SK-N-SH treated with all-trans-retinoic acid at 6 μM for 48 hours (cell line): ENCODE measurements at regions not wholly inside any gene's neighbourhood (a gene's known extent, or its start where the extent isn't known, plus 50 kb on each side); places are given as distances from the start of the nearest gene placed in this dataset.
A peak's percentile ranks its signal among the peaks of the same experiment; 100 is the strongest.

Experiments used
- ATAC-seq: fragments of 200-7000 bp; cut with Tn5 transposase; 3 replicates; pipeline ENCODE4 v1.9.1; 2020; ENCODE audit warnings: mild to moderate bottlenecking, moderate library complexity
- ARNTL ChIP-seq: fragments of 450-650 bp; formaldehyde crosslinking; IDR thresholded peaks from 2 replicates; pipeline ENCODE4 v1.5.0; 2020; ENCODE audit warnings: low read depth, mild to moderate bottlenecking, moderate library complexity, borderline replicate concordance
- CSDC2 ChIP-seq: fragments of 250-450 bp; sonication (Bioruptor Pico); IDR thresholded peaks from 2 replicates; pipeline ENCODE4 v1.5.0; 2020; ENCODE audit warnings: mild to moderate bottlenecking, moderate library complexity
- CSRNP3 ChIP-seq: fragments of 250-450 bp; sonication (Bioruptor Pico); IDR thresholded peaks from 2 replicates; pipeline ENCODE4 v1.5.1; 2021; ENCODE audit warnings: mild to moderate bottlenecking, moderate library complexity
- ESRRG ChIP-seq: fragments of 250-450 bp; sonication (Bioruptor Pico); IDR thresholded peaks from 2 replicates; pipeline ENCODE4 v1.6.1; 2021; ENCODE audit warnings: mild to moderate bottlenecking
- GLIS3 ChIP-seq: fragments of 250-450 bp; sonication (Bioruptor Pico); IDR thresholded peaks from 2 replicates; pipeline ENCODE4 v1.5.0; 2020; ENCODE audit warnings: mild to moderate bottlenecking, moderate library complexity
- ISL1 ChIP-seq: fragments of 250-450 bp; sonication (Bioruptor Pico); IDR thresholded peaks from 2 replicates; pipeline ENCODE4 v2.1.2; 2022; ENCODE audit warnings: mild to moderate bottlenecking, moderate library complexity
- OSR1 ChIP-seq: fragments of 250-450 bp; sonication (Bioruptor Pico); IDR thresholded peaks from 2 replicates; pipeline ENCODE4 v1.8.0; 2022; ENCODE audit warnings: moderate library complexity, mild to moderate bottlenecking, inconsistent platforms
- POU6F1 ChIP-seq: fragments of 250-450 bp; sonication (Bioruptor Pico); IDR thresholded peaks from 2 replicates; pipeline ENCODE4 v1.8.0; 2021; ENCODE audit warnings: low read depth, mild to moderate bottlenecking, moderate library complexity, borderline replicate concordance
- RARB ChIP-seq: fragments of 250-450 bp; sonication (Bioruptor Pico); IDR thresholded peaks from 2 replicates; pipeline ENCODE4 v1.8.0; 2021; ENCODE audit warnings: mild to moderate bottlenecking, moderate library complexity
- SNAI2 ChIP-seq: fragments of 250-450 bp; sonication (Bioruptor Pico); IDR thresholded peaks from 2 replicates; pipeline ENCODE4 v1.5.0; 2020; ENCODE audit warnings: mild to moderate bottlenecking, moderate library complexity
- TOX ChIP-seq: fragments of 250-450 bp; sonication (Bioruptor Pico); IDR thresholded peaks from 2 replicates; pipeline ENCODE4 v1.8.0; 2021; ENCODE audit warnings: mild to moderate bottlenecking, moderate library complexity, borderline replicate concordance
- ZFP3 ChIP-seq: fragments of 250-450 bp; sonication (Bioruptor Pico); IDR thresholded peaks from 2 replicates; pipeline ENCODE4 v1.5.0; 2020; ENCODE audit warnings: mild to moderate bottlenecking, moderate library complexity
- ZFP30 ChIP-seq: fragments of 450-650 bp; formaldehyde crosslinking; IDR thresholded peaks from 2 replicates; pipeline ENCODE4 v1.5.0; 2022; ENCODE audit warnings: mild to moderate bottlenecking, moderate library complexity
- ZNF565 ChIP-seq: fragments of 450-650 bp; formaldehyde crosslinking; conservative IDR thresholded peaks from 2 replicates; pipeline ENCODE4 v1.5.0; 2020; ENCODE audit warnings: low read depth, mild to moderate bottlenecking, moderate library complexity
- ZNF70 ChIP-seq: fragments of 450-650 bp; formaldehyde crosslinking; IDR thresholded peaks from 2 replicates; pipeline ENCODE4 v1.5.0; 2020; ENCODE audit warnings: mild to moderate bottlenecking, moderate library complexity
- ZNF8 ChIP-seq: fragments of 450-650 bp; formaldehyde crosslinking; IDR thresholded peaks from 2 replicates; pipeline ENCODE4 v1.5.0; 2020; ENCODE audit warnings: mild to moderate bottlenecking, moderate library complexity
- TF ChIP-seq, protein P1 (sequence below): fragments of 250-450 bp; sonication (Bioruptor Pico); IDR thresholded peaks from 2 replicates; pipeline ENCODE4 v1.8.0; 2020; ENCODE audit warnings: mild to moderate bottlenecking, moderate library complexity, borderline replicate concordance
- TF ChIP-seq, protein P2 (sequence below): fragments of 250-450 bp; sonication (Bioruptor Pico); IDR thresholded peaks from 2 replicates; pipeline ENCODE4 v1.5.0; 2020; ENCODE audit warnings: mild to moderate bottlenecking, moderate library complexity

- TF ChIP-seq, protein P1, sequence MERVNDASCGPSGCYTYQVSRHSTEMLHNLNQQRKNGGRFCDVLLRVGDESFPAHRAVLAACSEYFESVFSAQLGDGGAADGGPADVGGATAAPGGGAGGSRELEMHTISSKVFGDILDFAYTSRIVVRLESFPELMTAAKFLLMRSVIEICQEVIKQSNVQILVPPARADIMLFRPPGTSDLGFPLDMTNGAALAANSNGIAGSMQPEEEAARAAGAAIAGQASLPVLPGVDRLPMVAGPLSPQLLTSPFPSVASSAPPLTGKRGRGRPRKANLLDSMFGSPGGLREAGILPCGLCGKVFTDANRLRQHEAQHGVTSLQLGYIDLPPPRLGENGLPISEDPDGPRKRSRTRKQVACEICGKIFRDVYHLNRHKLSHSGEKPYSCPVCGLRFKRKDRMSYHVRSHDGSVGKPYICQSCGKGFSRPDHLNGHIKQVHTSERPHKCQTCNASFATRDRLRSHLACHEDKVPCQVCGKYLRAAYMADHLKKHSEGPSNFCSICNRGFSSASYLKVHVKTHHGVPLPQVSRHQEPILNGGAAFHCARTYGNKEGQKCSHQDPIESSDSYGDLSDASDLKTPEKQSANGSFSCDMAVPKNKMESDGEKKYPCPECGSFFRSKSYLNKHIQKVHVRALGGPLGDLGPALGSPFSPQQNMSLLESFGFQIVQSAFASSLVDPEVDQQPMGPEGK, result peak; percentile 64; the same call in 1 of the 2 replicates
- no peak for TF ChIP-seq CSRNP3 (CRISPR knock-in tag)
- no peak for TF ChIP-seq POU6F1
- TF ChIP-seq ZFP3, result peak; percentile 41; the same call in 1 of the 2 replicates
- TF ChIP-seq GLIS3 (CRISPR knock-in tag), result peak; percentile 54; the same call in 1 of the 2 replicates
- no peak for TF ChIP-seq ZNF70
- TF ChIP-seq RARB (CRISPR knock-in tag), result no peak
- peak; percentile 87 for TF ChIP-seq ISL1 (CRISPR knock-in tag)
- no peak for TF ChIP-seq ZNF565 (CRISPR knock-in tag)
- TF ChIP-seq OSR1, result no peak
These were observed 803.1 kb upstream of the COX7C start (continued) for GRCh38 chr5:85814596-85814995.

DNA sequence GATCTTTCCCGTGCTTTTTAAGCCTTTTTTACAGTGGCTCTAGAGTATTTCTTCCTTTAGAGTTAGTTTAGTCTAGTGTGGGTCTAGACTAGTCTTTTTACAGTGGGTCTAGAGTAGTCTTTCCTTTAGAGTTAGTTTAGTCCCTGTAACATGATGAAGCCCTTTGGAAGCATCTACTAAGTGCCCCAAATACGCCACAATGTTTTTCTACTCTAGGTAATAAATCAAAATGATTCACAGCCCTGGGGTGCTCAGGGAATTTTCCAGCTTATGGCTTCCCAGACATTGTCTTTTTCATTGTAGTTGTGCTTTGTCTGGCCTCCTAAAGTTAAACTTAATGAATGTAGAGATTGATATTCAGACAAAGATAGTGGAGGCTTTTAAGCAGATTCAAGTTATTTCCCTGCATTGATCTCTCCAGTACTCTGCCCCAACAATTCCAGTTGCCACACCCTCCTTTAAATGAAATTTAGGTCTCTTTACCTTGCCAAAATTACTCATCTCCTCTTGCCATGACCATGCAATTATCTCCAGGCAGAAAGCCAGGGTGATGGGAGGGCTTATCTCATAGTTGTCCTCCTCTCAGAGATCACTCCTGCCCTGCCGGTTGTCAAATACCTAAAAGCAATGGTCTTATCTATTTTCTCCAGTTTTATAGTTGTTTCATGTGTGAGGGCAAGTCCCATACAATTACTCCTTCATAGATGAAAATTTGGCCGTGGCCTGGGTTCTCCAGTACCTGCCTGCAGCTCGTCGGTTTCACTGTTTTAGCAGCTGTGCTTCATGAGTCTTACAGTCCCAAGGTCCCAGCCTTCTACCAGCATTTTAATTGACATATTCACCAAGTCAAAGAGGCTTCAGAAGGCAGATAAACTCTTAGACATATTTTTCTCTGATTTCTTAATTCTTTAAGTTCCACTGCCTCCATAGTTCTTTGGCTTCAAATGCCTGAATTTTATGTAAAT lies 794.0 kb upstream of the COX7C start:
- TF ChIP-seq POU6F1 (no peak), ZFP30 (CRISPR knock-in tag) (peak; percentile 54), SNAI2 (CRISPR knock-in tag) (no peak), CSDC2 (no peak), ISL1 (CRISPR knock-in tag) (peak; percentile 86), ZNF70 (no peak)
- ATAC-seq, result no peak

- TF ChIP-seq, protein P1, result no peak
- TF ChIP-seq ZNF565 (CRISPR knock-in tag) (no peak), ISL1 (CRISPR knock-in tag) (no peak), OSR1 (no peak), CSDC2 (no peak), TOX (no peak), ARNTL (CRISPR knock-in tag) (no peak), ESRRG (CRISPR knock-in tag) (no peak), ZNF8 (no peak), CSRNP3 (CRISPR knock-in tag) (no peak), SNAI2 (CRISPR knock-in tag) (no peak)
- TF ChIP-seq, protein P2, sequence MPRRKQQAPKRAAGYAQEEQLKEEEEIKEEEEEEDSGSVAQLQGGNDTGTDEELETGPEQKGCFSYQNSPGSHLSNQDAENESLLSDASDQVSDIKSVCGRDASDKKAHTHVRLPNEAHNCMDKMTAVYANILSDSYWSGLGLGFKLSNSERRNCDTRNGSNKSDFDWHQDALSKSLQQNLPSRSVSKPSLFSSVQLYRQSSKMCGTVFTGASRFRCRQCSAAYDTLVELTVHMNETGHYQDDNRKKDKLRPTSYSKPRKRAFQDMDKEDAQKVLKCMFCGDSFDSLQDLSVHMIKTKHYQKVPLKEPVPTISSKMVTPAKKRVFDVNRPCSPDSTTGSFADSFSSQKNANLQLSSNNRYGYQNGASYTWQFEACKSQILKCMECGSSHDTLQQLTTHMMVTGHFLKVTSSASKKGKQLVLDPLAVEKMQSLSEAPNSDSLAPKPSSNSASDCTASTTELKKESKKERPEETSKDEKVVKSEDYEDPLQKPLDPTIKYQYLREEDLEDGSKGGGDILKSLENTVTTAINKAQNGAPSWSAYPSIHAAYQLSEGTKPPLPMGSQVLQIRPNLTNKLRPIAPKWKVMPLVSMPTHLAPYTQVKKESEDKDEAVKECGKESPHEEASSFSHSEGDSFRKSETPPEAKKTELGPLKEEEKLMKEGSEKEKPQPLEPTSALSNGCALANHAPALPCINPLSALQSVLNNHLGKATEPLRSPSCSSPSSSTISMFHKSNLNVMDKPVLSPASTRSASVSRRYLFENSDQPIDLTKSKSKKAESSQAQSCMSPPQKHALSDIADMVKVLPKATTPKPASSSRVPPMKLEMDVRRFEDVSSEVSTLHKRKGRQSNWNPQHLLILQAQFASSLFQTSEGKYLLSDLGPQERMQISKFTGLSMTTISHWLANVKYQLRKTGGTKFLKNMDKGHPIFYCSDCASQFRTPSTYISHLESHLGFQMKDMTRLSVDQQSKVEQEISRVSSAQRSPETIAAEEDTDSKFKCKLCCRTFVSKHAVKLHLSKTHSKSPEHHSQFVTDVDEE (CRISPR knock-in tag), result no peak
- no peak for ATAC-seq
These were observed 779.0 kb upstream of the COX7C start for GRCh38 chr5:85838781-85839180.
